ENCODE measurements at regions not wholly inside any gene's neighbourhood (a gene's known extent, or its start where the extent isn't known, plus 50 kb on each side); places are given as distances from the start of the nearest gene placed in this dataset.
"Not testable (repeated sequence)": the region's sequence is repeated elsewhere in the genome, so short reads cannot be mapped to it uniquely, and the experiment has no call there.

- no peaks in the 10 kb centered on the region for H3K27me3 ChIP-seq (ENCODE audit: control insufficient read depth, insufficient read depth, low read length)
- H3K4me1 ChIP-seq (ENCODE audit: control insufficient read depth, insufficient read depth, low read length), result no peaks in the 10 kb centered on the region
- no peaks in the 10 kb centered on the region for H3K36me3 ChIP-seq (ENCODE audit: control insufficient read depth, insufficient read depth, low read length)
- H3K9me3 ChIP-seq (ENCODE audit: control insufficient read depth, insufficient read depth, low read depth, low read length), result no peaks in the 10 kb centered on the region
- H3K27ac ChIP-seq (ENCODE audit: low read depth, low read length), result no peak overlapping the region
- no peak overlapping the region for H3K4me3 ChIP-seq (ENCODE audit: low read depth, low read length)
- H3K9ac ChIP-seq (ENCODE audit: low read length), result no peak overlapping the region
These were observed 373.5 kb downstream of the HTR1B start for GRCh38 chr6:77089776-77090175.

GRCh38 chr6:77087794-77088318, 375.4 kb downstream of the HTR1B start:
- H3K4me3 ChIP-seq (ENCODE audit: low read depth, low read length), result not testable (repeated sequence)

GRCh38 chr6:77074037-77074713, 389.1 kb downstream of the HTR1B start:
- no peak overlapping the region for H3K4me3 ChIP-seq (ENCODE audit: low read depth, low read length)
- no peaks in the 10 kb centered on the region for H3K36me3 ChIP-seq (ENCODE audit: control insufficient read depth, insufficient read depth, low read length)
- H3K9me3 ChIP-seq (ENCODE audit: control insufficient read depth, insufficient read depth, low read depth, low read length), result no peaks in the 10 kb centered on the region
- H3K9ac ChIP-seq (ENCODE audit: low read length), result no peak overlapping the region
- no peaks in the 10 kb centered on the region for H3K27me3 ChIP-seq (ENCODE audit: control insufficient read depth, insufficient read depth, low read length)
- H3K27ac ChIP-seq (ENCODE audit: low read depth, low read length), result no peak overlapping the region
- peaks cover 9% of the 10 kb centered on the region; the same call in 1 of the 2 replicates for H3K4me1 ChIP-seq (ENCODE audit: control insufficient read depth, insufficient read depth, low read length)

More at GRCh38 chr6:77087794-77088318, 375.4 kb downstream of the HTR1B start:
- not testable (repeated sequence) for H3K27ac ChIP-seq (ENCODE audit: low read depth, low read length); H3K27me3 ChIP-seq (ENCODE audit: control insufficient read depth, insufficient read depth, low read length); H3K9ac ChIP-seq (ENCODE audit: low read length); H3K4me1 ChIP-seq (ENCODE audit: control insufficient read depth, insufficient read depth, low read length); H3K9me3 ChIP-seq (ENCODE audit: control insufficient read depth, insufficient read depth, low read depth, low read length); H3K36me3 ChIP-seq (ENCODE audit: control insufficient read depth, insufficient read depth, low read length)

GRCh38 chr6:77073410-77073760, 389.9 kb downstream of the HTR1B start:
- H3K27ac ChIP-seq (ENCODE audit: low read depth, low read length), result no peak overlapping the region
- H3K9ac ChIP-seq (ENCODE audit: low read length), result no peak overlapping the region
- no peaks in the 10 kb centered on the region for H3K27me3 ChIP-seq (ENCODE audit: control insufficient read depth, insufficient read depth, low read length)
- no peak overlapping the region for H3K4me3 ChIP-seq (ENCODE audit: low read depth, low read length)
- H3K4me1 ChIP-seq (ENCODE audit: control insufficient read depth, insufficient read depth, low read length), result peaks cover 9% of the 10 kb centered on the region; the same call in 1 of the 2 replicates
- no peaks in the 10 kb centered on the region for H3K9me3 ChIP-seq (ENCODE audit: control insufficient read depth, insufficient read depth, low read depth, low read length)
- H3K36me3 ChIP-seq (ENCODE audit: control insufficient read depth, insufficient read depth, low read length), result no peaks in the 10 kb centered on the region

GRCh38 chr6:77072694-77073409, 390.4 kb downstream of the HTR1B start:
- no peaks in the 10 kb centered on the region for H3K36me3 ChIP-seq (ENCODE audit: control insufficient read depth, insufficient read depth, low read length)

GRCh38 chr6:77063494-77063893, 399.8 kb downstream of the HTR1B start:
- no peak overlapping the region for H3K4me3 ChIP-seq (ENCODE audit: low read depth, low read length)

More at GRCh38 chr6:77072694-77073409, 390.4 kb downstream of the HTR1B start:
- Histone ChIP-seq H3K9ac (ENCODE audit: low read length) (no peak overlapping the region), H3K9me3 (ENCODE audit: control insufficient read depth, insufficient read depth, low read depth, low read length) (no peaks in the 10 kb centered on the region), H3K27ac (ENCODE audit: low read depth, low read length) (no peak overlapping the region), H3K27me3 (ENCODE audit: control insufficient read depth, insufficient read depth, low read length) (no peaks in the 10 kb centered on the region), H3K4me3 (ENCODE audit: low read depth, low read length) (no peak overlapping the region), H3K4me1 (ENCODE audit: control insufficient read depth, insufficient read depth, low read length) (peaks cover 9% of the 10 kb centered on the region; the same call in 1 of the 2 replicates)

GRCh38 chr6:77055711-77056110, 407.6 kb downstream of the HTR1B start:
- no peaks in the 10 kb centered on the region for H3K4me1 ChIP-seq (ENCODE audit: control insufficient read depth, insufficient read depth, low read length)
- 0 out of 2 replicates have a peak, but pooled peaks cover 2% of the 10 kb centered on the region for H3K9me3 ChIP-seq (ENCODE audit: control insufficient read depth, insufficient read depth, low read depth, low read length)
- H3K36me3 ChIP-seq (ENCODE audit: control insufficient read depth, insufficient read depth, low read length), result no peaks in the 10 kb centered on the region
- H3K27me3 ChIP-seq (ENCODE audit: control insufficient read depth, insufficient read depth, low read length), result no peaks in the 10 kb centered on the region
- no peak overlapping the region for H3K4me3 ChIP-seq (ENCODE audit: low read depth, low read length)
- H3K9ac ChIP-seq (ENCODE audit: low read length), result no peak overlapping the region
- H3K27ac ChIP-seq (ENCODE audit: low read depth, low read length), result no peak overlapping the region

More at GRCh38 chr6:77063494-77063893, 399.8 kb downstream of the HTR1B start:
- Histone ChIP-seq H3K27ac (ENCODE audit: low read depth, low read length) (no peak overlapping the region), H3K27me3 (ENCODE audit: control insufficient read depth, insufficient read depth, low read length) (no peaks in the 10 kb centered on the region), H3K9ac (ENCODE audit: low read length) (no peak overlapping the region), H3K4me1 (ENCODE audit: control insufficient read depth, insufficient read depth, low read length) (no peaks in the 10 kb centered on the region), H3K36me3 (ENCODE audit: control insufficient read depth, insufficient read depth, low read length) (no peaks in the 10 kb centered on the region), H3K9me3 (ENCODE audit: control insufficient read depth, insufficient read depth, low read depth, low read length) (no peaks in the 10 kb centered on the region)

GRCh38 chr6:77040568-77041195, 422.6 kb downstream of the HTR1B start:
- no peak overlapping the region for H3K27ac ChIP-seq (ENCODE audit: low read depth, low read length)
- H3K27me3 ChIP-seq (ENCODE audit: control insufficient read depth, insufficient read depth, low read length), result no peaks in the 10 kb centered on the region
- H3K4me3 ChIP-seq (ENCODE audit: low read depth, low read length), result no peak overlapping the region
- H3K36me3 ChIP-seq (ENCODE audit: control insufficient read depth, insufficient read depth, low read length), result no peaks in the 10 kb centered on the region
- H3K4me1 ChIP-seq (ENCODE audit: control insufficient read depth, insufficient read depth, low read length), result no peaks in the 10 kb centered on the region
- H3K9ac ChIP-seq (ENCODE audit: low read length), result no peak overlapping the region
- H3K9me3 ChIP-seq (ENCODE audit: control insufficient read depth, insufficient read depth, low read depth, low read length), result 0 out of 2 replicates have a peak, but pooled peaks cover 6% of the 10 kb centered on the region

GRCh38 chr6:77038807-77039206, 424.5 kb downstream of the HTR1B start:
- Histone ChIP-seq H3K9me3 (ENCODE audit: control insufficient read depth, insufficient read depth, low read depth, low read length) (0 out of 2 replicates have a peak, but pooled peaks cover 6% of the 10 kb centered on the region), H3K4me1 (ENCODE audit: control insufficient read depth, insufficient read depth, low read length) (peaks cover 3% of the 10 kb centered on the region; the same call in 1 of the 2 replicates), H3K36me3 (ENCODE audit: control insufficient read depth, insufficient read depth, low read length) (no peaks in the 10 kb centered on the region), H3K4me3 (ENCODE audit: low read depth, low read length) (no peak overlapping the region), H3K27ac (ENCODE audit: low read depth, low read length) (no peak overlapping the region), H3K27me3 (ENCODE audit: control insufficient read depth, insufficient read depth, low read length) (no peaks in the 10 kb centered on the region), H3K9ac (ENCODE audit: low read length) (no peak overlapping the region)

- no peak overlapping the region for H3K4me3 ChIP-seq (ENCODE audit: low read depth, low read length)
- no peak overlapping the region for H3K9ac ChIP-seq (ENCODE audit: low read length)
- H3K27me3 ChIP-seq (ENCODE audit: control insufficient read depth, insufficient read depth, low read length), result no peaks in the 10 kb centered on the region
- no peak overlapping the region for H3K27ac ChIP-seq (ENCODE audit: low read depth, low read length)
- H3K36me3 ChIP-seq (ENCODE audit: control insufficient read depth, insufficient read depth, low read length), result no peaks in the 10 kb centered on the region
- 0 out of 2 replicates have a peak, but pooled peaks cover 6% of the 10 kb centered on the region for H3K9me3 ChIP-seq (ENCODE audit: control insufficient read depth, insufficient read depth, low read depth, low read length)
- peaks cover 3% of the 10 kb centered on the region; the same call in 1 of the 2 replicates for H3K4me1 ChIP-seq (ENCODE audit: control insufficient read depth, insufficient read depth, low read length)
These were observed 425.9 kb downstream of the HTR1B start for GRCh38 chr6:77037439-77037838.
